OCI-LY1 (cell line): ENCODE measurements at regions not wholly inside any gene's neighbourhood (a gene's known extent, or its start where the extent isn't known, plus 50 kb on each side); places are given as distances from the start of the nearest gene placed in this dataset.

Experiments
- CTCF ChIP-seq: fragments of 200-600 bp; sonication (generic), shearing (Covaris generic); IDR thresholded peaks from 2 replicates; pipeline ENCODE4 v1.5.1; 2017; ENCODE audit warnings: mild to moderate bottlenecking, antibody characterized with exemption, low read length, moderate library complexity, mixed read lengths
- EZH2 ChIP-seq: fragments of 200-600 bp; sonication (generic), shearing (Covaris generic); IDR thresholded peaks from 2 replicates; pipeline ENCODE4 v1.8.0; 2017; ENCODE audit warnings: borderline replicate concordance, mixed run types, mild to moderate bottlenecking, antibody characterized with exemption, low read length, moderate library complexity, mixed read lengths

GRCh38 chr22:49613511-49614270 is 214.0 kb downstream of the BRD1 start:
- TF ChIP-seq CTCF (no peak), EZH2 (no peak)
